Kidney (tissue), 13 donors: ENCODE measurements at regions not wholly inside any gene's neighbourhood (a gene's known extent, or its start where the extent isn't known, plus 50 kb on each side); places are given as distances from the start of the nearest gene placed in this dataset.

Source experiments
- DNase-seq, 5 donors: peaks; one replicate each; pipeline ENCODE4 v3.0.0-alpha.2; 2013 to 2020
- FAIRE-seq: peaks from 2 replicates; lab custom pipeline; 2012; peaks lifted over from hg19 to GRCh38; lab: Jason Lieb, UNC
- H3K27ac ChIP-seq, 2 donors: one replicate each; pipeline ENCODE4 v1.7.0; 2013; ENCODE audit warnings: low read depth in 2 of 2, low read length in 2 of 2, inconsistent platforms in 1 of 2
- H3K27me3 ChIP-seq: one replicate; pipeline ENCODE4 v1.7.1; 2013; ENCODE audit warnings: low read length, inconsistent platforms; ENCODE audit not compliant: control insufficient read depth, insufficient read depth
- H3K36me3 ChIP-seq, 3 donors: one replicate each; pipeline versions ENCODE4 v1.7.0 to v1.7.1; 2013; ENCODE audit warnings: low read length in 3 of 3, control low read depth in 1 of 3, inconsistent platforms in 1 of 3; ENCODE audit not compliant: insufficient read depth in 3 of 3, control insufficient read depth in 2 of 3
- H3K4me1 ChIP-seq, 3 donors: one replicate each; pipeline versions ENCODE4 v1.7.0 to v1.7.1; 2013; ENCODE audit warnings: low read length in 3 of 3, inconsistent platforms in 1 of 3, low read depth in 1 of 3; ENCODE audit not compliant: control insufficient read depth in 2 of 3, insufficient read depth in 2 of 3
- H3K4me3 ChIP-seq, 3 donors: one replicate each; pipeline versions ENCODE4 v1.7.0 to v1.8.1; 2013; ENCODE audit warnings: low read length in 3 of 3, control low read depth in 1 of 3, inconsistent platforms in 1 of 3
- H3K9ac ChIP-seq, 3 donors: one replicate each; pipeline versions ENCODE4 v1.7.0 to v1.7.1; 2013; ENCODE audit warnings: low read length in 3 of 3, control low read depth in 1 of 3, inconsistent platforms in 1 of 3
- H3K9me3 ChIP-seq, 3 donors: one replicate each; pipeline versions ENCODE4 v1.7.0 to v1.7.1; 2013; ENCODE audit warnings: low read length in 3 of 3, control low read depth in 1 of 3, inconsistent platforms in 1 of 3; ENCODE audit not compliant: control insufficient read depth in 2 of 3, insufficient read depth in 1 of 3
- intact Hi-C: fragments of 100-400 bp; cut with DNase I; formaldehyde crosslinking; loops from one replicate; pipeline ENCODE4 v1.11.1; 2022
- TF ChIP-seq, protein P1 (sequence below): IDR thresholded peaks from 3 replicates; pipeline ENCODE4 v1.5.1; 2012; ENCODE audit warnings: mild to moderate bottlenecking, moderate library complexity, borderline replicate concordance; ENCODE audit not compliant: insufficient read depth; ENCODE audit errors: extremely low read depth
- donor health status: control.
- donor health status: control.
- donor health status: control.
- donor health status: control.
- donor health status: control.
- donor health status: DM: yes; HTN: yes; CAD: no.
- donor health status: Normal renal cell carcinoma (clear cell type).

DNA sequence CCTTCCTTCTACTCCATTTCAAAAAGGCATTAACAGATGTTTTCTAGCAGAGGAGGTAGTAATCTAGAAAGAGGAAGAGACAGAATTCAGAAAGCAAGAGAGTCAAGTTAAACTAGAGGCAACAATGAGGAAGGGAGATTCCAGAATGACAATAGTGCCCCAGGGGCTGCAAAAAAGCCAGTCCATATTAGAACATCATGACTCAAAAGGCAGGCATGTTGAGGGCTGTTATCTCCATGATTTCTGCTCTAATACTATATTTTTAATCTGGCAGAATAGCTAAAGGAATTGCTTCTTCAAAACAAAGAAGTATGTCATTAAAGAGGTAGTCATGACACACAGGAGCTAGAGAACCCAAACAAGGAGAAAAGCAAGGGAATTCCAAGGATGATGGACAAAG lies 599.6 kb downstream of the INHBA start:
- H3K36me3 ChIP-seq, result no peaks in the 10 kb centered on the region
- no peak overlapping the region for H3K27ac ChIP-seq
- no peak overlapping the region for H3K4me3 ChIP-seq
- FAIRE-seq (no peak), DNase-seq (no peak)
- intact Hi-C loops, result no loop called here
- H3K4me1 ChIP-seq, result no peaks in the 10 kb centered on the region
- H3K27me3 ChIP-seq, result no peaks in the 10 kb centered on the region
- TF ChIP-seq, protein P1, sequence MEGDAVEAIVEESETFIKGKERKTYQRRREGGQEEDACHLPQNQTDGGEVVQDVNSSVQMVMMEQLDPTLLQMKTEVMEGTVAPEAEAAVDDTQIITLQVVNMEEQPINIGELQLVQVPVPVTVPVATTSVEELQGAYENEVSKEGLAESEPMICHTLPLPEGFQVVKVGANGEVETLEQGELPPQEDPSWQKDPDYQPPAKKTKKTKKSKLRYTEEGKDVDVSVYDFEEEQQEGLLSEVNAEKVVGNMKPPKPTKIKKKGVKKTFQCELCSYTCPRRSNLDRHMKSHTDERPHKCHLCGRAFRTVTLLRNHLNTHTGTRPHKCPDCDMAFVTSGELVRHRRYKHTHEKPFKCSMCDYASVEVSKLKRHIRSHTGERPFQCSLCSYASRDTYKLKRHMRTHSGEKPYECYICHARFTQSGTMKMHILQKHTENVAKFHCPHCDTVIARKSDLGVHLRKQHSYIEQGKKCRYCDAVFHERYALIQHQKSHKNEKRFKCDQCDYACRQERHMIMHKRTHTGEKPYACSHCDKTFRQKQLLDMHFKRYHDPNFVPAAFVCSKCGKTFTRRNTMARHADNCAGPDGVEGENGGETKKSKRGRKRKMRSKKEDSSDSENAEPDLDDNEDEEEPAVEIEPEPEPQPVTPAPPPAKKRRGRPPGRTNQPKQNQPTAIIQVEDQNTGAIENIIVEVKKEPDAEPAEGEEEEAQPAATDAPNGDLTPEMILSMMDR, result no peak
- no peaks in the 10 kb centered on the region for H3K9me3 ChIP-seq
- H3K9ac ChIP-seq, result no peak overlapping the region

DNA sequence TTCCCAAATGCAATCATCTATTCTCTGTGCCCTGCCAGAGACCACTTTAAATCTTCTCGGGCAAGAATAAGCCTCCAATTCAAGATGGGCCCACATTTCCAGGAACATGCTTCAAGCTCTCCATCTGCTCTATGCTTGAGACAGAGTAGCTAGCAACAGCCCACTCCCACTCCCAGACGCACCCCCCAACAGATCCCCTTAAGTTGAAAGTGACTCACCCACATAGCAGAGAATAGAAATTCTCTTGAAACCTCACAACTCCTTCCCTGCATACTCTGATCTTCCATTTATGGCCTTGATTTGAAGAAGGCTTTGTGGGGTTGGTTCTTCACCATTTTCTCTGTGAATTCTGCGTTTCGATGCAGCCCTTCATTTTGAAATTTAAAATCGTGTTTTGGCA lies 604.0 kb downstream of the INHBA start:
- DNase-seq, result no peak
- H3K9ac ChIP-seq, result no peak overlapping the region
- no peaks in the 10 kb centered on the region for H3K27me3 ChIP-seq
- no peak overlapping the region for H3K27ac ChIP-seq
- FAIRE-seq, result no peak
- no peaks in the 10 kb centered on the region for H3K36me3 ChIP-seq
- intact Hi-C loops, result no loop called here
- no peak overlapping the region for H3K4me3 ChIP-seq
- no peaks in the 10 kb centered on the region for H3K4me1 ChIP-seq
- TF ChIP-seq, protein P1, result no peak
- no peaks in the 10 kb centered on the region for H3K9me3 ChIP-seq

DNA sequence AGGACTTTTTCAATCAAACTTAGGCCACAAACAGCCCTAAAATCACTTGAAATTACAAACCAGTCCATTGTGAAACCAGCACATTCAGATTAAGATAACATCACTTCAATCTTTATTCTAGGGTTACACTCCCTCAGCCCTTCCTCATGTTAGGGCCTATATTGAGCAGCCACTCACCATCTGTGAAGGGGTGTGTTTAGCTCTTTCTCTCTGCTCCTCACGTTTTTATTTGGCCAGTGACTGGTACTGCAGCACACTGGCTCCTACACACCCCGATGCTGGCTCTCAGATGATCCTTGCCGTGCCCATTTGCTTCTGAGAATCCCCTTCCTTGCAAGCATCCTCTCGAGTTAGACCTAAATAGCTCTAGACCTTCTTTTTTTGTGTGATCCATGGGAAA lies 604.5 kb downstream of the INHBA start:
- Histone ChIP-seq H3K4me3 (no peak overlapping the region), H3K9me3 (no peaks in the 10 kb centered on the region), H3K27me3 (no peaks in the 10 kb centered on the region), H3K36me3 (no peaks in the 10 kb centered on the region), H3K27ac (no peak overlapping the region), H3K9ac (no peak overlapping the region), H3K4me1 (no peaks in the 10 kb centered on the region)
- TF ChIP-seq, protein P1, result no peak
- no peak for FAIRE-seq
- DNase-seq, result no peak
- intact Hi-C loops, result no loop called here

DNA sequence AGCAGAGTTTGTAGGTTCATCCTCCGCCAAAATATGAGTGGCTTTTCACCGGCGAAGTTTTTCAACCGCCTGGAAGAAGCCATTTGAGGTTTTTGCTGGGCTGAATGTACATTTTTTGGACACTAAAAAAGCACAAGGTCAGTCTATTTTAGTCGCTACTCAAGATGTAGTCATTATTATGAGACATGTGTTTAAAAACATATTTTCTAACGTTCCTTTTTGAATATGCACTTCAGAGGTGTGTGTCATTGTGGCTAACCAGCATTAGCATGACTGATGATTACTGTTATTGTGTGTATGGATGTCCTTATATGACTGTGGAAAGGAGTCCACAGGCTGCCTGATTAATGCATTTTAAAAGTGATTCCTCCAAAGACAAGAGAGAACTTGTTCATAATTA lies 605.4 kb downstream of the INHBA start:
- TF ChIP-seq, protein P1, result no peak
- FAIRE-seq, result no peak
- H3K36me3 ChIP-seq, result no peaks in the 10 kb centered on the region
- DNase-seq, result no peak
- H3K4me1 ChIP-seq, result no peaks in the 10 kb centered on the region
- no peak overlapping the region for H3K27ac ChIP-seq
- no peaks in the 10 kb centered on the region for H3K9me3 ChIP-seq
- intact Hi-C loops, result no loop called here
- H3K4me3 ChIP-seq, result no peak overlapping the region
- H3K9ac ChIP-seq, result no peak overlapping the region
- no peaks in the 10 kb centered on the region for H3K27me3 ChIP-seq
